Forelimb muscle (tissue), 1 donor: ENCODE measurements at regions not wholly inside any gene's neighbourhood (a gene's known extent, or its start where the extent isn't known, plus 50 kb on each side); places are given as distances from the start of the nearest gene placed in this dataset.

Source experiments
- DNase-seq: peaks from one replicate; pipeline ENCODE4 v3.0.0-alpha.2; 2013; ENCODE audit warnings: low read depth

DNA sequence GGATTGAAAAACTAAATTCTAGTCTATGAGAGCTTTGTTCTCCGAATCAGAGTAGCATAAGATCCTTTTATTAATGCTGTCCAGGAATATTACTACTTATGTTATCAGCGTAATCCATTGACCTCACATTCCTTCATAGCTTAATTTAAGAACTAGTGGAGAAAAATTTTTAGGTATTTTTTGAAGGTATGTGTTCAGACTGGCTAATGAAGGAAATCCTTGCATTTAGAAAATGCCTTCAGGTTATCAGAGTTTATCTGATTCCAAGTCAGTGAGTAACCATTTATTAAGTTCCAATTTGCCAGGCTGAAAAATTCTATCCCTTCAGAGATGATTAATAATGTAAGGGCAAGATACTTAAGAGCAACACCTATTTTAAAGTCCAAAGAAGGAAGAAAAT is 338.2 kb upstream of the B3GALT2 start:
- no peak for DNase-seq

DNA sequence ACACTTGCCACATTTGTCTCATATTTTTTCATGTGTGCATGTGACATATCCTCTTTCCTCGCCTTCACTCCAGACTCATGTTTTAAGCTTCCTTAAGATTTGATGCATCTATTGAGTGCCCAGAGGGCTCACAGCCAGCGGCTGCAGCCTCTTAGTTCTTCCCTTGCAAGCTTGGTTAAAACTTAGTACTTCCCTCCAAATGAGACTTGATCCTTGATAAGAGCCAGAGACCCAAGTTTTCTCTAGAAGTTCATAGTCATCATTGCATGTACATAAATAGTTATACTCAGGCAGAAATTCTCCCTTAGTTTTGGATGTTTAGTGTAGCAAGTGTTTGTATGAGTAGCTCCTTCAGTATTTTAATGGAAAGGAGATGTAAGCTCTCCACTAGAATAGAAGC is 337.6 kb upstream of the B3GALT2 start:
- DNase-seq: no peak

DNA sequence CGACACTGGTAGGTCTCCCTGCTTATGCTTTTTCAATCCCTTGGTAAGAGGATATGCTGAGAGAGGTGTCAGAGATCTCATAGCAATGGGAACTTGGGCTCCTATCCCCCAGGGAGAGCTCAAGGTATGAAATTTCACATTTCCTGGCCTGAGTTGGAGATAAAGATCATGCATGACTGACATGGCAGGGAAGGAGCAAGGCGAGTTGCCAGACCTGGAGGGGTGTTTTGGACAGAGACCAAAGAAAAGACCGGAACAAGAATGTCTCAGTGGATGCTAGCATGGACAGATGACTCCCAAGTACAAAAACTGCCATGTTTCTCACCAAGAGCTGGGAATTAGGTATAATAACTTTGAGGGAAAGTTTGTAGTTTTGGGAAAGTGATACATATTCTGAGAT is 334.1 kb upstream of the B3GALT2 start:
- no peak for DNase-seq

DNA sequence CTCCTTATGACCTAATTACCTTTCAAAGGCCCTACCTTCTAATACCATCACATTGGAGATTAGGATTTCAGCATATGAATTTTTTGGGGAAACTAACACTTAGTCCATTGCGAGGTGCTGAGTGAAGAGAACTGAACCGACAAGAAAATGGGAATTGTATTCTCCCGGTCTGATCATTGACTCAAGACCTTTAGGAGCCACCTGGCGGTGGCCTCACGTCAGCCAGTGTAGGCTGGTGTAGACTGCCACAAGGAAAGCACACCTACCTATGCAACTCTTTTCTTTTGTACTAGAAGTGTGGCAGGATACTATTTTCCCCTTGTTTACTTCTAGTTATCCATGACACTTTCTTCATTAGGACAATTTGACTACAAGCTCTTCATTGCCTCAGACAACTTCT is 333.5 kb upstream of the B3GALT2 start:
- no peak for DNase-seq

DNA sequence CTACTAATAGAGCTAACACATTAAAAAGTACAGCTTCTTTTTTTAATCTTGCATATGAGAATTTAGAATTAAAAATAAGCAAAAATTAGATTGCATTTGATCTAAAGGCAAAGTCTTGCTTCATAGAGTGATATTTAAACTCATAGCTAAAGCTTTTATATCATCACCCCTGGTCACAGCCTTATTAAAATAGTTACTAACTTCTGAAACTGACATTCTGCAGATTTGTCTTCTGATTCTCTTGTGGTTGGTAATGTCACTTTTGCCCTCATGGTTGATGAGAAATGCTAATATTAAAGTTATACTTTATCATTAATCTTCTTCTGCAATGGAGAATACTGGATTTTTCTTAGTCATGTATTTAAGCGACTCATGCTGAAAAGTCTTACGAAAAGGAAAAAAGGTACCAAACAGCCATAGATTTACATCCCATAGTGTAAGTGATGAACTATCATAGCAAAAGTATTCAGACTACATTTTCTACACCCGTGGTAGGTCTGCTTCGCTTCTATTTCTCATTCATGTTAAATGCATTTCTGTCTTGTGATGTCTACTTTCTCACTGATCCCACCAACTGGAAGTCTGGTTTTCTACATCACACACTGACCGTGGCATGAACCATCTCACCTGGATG is 330.5 kb upstream of the B3GALT2 start:
- DNase-seq: no peak

DNA sequence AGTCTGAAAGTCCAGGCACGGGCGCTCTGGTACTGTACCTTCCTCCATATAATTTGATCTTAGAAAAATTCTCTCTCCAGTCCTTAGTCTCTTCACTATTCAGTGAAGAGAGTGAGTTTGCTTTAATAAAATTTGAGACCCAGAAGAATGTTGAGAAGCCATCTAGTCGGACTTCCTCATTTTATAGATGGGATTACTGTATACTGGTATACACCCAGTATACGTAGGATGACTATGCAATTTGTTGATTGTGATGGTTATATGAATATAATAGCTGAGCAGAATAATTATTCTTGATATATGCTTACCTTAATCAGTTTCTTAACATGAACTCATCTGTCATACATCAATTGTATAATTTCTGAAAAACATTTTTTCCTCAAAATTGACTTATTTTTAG is 328.0 kb upstream of the B3GALT2 start:
- DNase-seq: no peak

DNA sequence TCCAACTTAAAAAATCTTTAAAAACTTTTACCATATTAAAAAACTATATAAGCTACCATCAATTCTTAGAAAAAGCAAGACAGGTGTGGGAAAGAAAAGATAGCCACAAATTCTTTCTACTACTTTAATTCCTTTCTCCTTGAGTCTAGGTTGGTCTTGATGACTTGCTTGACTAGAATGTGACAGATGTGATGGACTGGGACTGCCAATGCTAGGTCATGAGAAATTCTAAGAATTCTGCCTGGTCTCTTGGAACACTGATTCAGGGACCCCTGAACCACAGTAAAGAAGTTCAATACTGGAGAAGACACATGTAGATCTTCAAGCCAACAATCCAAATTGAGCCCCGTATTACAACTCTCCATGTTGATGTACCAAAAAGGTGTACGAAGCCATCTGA is 326.6 kb upstream of the B3GALT2 start:
- no peak for DNase-seq

DNA sequence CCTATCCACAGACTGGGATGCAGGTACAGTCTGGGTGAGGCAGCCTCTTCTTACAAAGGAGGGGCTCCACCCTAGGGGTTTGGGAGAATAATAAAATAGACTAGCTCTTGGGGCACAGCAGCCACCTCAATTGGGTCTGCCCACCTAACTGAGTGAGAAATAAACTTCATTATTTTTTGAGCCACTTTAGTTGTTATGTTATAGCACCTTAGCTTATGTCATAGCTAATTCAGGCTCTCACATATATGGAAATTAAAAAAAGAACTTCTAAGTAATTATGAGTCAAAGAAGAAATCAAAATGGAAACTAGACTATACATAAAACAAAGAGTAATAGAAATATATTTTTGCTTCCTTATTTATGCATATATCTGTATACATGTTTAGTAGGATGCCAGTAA is 318.5 kb upstream of the B3GALT2 start:
- DNase-seq: no peak

DNA sequence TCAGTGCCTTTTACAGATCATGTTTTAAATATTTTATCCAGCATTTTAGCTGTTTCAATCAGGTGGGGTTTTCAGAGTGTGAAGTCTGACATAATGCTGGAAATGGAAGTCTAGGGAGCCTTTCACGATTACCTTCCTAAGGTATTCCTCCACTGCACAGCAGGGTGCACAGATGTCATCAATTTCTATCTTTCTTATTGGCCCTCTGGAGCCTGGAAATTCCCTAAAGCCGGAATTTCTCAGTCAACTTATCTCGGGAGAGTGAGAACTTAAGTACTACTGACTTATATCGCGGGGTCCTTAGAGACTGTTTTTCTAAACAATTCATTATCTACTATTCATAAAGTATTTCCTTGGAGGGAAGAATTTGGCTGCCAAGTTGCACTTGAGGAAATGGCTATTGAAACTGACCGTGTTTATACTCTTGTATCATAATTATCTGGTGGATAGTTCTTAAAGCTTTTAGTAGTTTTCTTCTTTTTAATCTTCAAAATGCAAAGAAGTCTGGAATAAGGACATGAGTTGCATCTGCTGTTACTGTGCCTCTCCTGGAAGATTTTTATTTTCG is 311.8 kb upstream of the B3GALT2 start:
- no peak for DNase-seq

DNA sequence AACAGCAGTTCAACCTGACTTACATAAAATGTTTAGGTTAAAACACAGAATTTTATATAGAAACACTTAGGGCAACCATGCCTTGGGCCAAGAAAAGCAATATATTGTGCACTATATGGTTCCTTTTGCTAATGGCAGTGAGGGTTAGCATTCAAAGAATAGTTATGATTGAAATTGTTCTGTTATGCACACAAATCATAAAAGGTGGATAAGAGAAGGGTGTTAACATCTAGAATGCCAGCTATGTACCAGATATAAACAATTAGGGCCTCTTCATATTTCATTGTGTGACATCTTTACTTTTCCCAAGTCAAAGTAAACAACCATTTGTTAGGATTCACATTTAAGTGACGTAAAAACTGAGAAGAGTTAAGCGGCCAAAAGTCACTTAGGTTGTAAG is 308.0 kb upstream of the B3GALT2 start:
- no peak for DNase-seq

DNA sequence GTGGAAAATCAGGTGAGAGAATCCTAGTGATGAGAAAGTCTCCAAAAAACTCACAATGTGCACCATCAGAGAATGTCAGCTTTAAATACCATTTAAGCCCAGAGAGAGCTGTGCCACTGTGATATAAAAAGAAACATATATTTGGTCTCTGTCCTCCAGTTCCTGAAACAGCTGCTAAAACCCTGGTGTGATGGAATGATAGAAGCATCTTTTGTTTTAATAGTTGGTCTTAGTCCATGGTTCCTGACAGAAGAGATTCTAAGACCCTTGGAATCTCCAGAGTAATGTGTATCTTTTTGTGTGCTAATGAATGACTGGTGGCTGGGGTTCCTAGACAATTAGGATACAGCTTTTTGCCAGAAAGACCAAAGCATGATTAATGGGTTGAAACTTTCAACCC is 302.8 kb upstream of the B3GALT2 start:
- no peak for DNase-seq

DNA sequence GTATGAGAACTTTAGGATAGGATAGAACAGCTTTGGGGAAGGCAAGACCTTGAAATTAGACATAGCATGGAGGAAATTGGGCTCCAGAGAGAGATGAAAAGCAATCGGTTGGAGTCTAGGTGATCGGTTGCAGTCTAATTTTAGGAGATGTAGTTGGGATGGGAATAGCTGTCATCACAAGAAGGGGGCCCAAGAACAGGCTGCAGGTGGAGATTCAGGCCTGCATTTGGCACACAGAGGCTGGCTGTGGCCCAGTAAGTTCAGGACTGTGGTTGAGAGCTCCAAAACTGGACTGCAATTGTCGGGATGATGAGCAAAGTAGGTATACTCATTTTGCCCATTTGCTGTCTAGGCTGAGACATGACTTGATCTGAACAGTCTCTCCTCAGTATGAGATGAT is 301.3 kb upstream of the B3GALT2 start:
- DNase-seq: no peak

DNA sequence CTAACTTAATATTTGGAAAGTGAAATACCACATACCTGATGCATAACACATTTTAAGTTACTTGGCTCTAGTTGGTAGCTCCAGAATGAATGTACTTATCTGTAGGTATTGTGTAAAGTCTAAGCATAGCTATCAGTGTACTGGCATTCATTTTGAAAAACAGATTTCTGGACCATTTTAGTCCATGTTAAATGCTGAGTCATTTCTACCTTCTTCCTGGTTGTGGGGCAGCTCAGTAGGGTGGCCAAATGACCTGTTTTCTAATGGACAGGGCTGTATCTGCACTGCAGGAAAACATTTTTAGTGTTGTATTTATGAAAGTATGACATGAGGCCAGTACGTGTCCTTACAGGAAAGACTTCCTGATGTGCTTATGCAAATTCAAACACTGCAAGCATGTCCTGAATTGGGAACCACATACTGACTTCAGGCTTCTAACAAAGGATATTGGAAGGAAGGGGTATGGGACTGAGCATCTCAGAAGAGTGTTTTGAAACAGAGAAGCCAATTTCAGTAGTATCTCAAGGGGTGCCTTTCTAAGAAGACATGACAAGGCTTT is 300.3 kb upstream of the B3GALT2 start:
- no peak for DNase-seq

DNA sequence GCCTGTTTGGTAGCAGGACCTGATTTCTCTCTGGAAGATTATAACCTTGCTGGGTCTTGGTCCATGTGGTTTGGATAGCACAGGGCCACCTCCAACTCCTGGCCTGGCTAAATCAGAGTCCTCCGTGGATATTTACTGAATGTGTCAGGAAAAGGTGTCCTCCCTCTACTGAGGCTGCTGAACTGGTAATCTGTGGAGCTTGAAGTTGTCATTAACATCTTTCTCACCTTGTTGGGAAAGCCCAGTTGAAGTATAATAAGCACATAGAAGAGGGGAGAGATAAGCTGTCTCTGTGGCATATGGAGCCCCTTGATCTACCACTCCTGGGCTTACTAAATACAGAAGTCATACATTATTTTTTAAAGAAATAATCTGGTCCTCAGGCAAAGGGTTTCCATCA is 294.3 kb upstream of the B3GALT2 start:
- DNase-seq: no peak

DNA sequence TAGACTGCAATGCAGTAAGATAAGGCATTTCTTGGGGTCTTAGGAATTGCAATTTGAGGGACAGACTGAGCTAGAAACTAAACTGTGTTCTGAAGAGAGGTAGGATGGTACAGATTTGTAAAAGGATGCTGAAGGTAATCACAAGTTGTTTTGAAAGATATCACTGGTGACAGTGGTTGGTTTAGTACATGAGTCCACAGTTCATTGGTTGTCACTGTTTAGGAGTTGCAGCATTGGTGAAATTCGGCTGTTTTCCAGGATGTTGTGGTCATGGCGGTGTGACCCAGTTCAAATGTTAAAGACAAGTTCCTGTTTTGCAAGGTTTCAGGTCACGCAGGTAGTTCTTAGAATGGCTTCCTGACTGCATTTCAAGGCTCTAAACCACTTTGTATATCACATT is 292.8 kb upstream of the B3GALT2 start:
- no peak for DNase-seq

DNA sequence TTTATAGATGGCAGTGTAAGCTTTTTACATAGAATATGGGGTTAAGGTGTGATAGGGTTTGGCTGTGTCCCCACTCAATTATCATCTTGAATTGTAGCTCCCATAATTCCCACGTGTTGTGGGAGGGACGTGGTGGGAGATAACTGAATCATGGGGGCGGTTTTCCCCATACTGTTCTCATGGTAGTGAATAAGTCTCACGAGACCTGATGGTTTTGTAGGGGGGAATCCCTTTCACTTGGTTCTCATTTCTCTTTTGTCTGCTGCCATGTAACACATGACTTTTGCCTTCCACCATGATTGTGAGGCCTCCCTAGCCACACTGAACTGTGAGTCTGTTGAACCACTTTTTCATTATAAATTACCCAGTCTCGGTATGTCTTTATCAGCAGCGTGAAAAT is 290.3 kb upstream of the B3GALT2 start:
- DNase-seq: no peak

DNA sequence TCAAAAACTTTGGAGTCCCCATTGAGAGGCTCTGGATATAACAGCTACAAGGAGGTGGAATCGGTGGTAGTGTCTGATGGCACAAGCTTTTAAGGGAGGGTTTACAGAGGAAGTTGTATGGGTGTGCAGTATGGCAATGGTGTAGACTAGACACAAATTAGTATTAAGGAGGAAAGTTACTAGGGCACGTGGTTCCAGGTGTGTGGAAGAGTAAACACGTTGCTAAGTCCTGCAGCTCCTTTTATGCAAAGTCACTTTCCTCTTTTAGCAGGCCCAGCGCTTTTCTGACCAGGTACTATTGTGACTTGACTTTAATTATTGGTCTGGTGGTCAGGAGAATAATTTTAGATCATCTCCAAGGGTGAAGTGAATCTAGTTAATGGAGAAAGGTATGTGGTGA is 287.5 kb upstream of the B3GALT2 start:
- DNase-seq: no peak

DNA sequence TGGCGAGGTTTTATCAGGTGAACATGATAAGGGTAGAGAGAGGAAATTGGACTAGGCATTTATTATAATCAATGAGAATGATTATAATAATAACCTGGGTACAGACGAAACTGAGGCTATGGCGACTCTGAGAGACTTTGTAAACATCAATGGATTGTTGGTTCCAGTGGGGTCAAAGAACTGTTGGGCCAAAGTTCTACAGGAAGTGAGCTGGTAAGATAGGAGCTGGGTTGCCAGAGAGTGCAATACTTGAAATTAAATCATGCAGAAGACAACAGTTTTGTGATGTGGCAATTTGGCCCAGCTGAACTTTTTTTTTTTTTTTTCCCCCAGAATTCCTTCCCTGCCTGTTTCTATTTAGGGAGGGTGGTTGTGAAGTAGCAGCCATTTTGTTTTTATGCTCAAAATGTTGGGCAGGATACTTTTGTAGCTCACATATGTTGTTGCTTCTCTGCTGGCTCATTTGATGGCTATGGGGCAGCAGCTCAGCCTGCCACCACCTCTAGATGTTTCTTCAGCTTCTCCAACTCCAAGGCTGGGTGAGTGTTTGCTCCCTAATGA is 286.5 kb upstream of the B3GALT2 start:
- no peak for DNase-seq

DNA sequence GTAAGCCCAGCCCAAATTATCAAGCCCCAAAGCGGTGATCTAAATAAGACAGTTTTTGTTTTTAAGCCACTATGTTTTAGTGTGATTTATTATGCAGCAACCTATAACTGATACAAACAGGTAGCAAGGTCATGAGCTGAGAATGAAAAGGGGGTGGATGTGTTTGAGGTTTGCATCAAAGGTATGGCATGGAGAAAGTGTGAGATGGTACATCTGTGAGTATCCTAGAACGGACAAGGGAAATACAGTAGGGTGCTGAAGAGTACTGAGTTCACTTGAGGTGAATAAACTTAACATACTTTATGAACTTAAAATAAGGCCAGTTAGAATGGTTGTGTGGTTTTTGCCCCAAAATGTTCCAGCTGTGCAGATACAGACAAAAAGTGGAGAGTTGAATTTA is 286.0 kb upstream of the B3GALT2 start:
- DNase-seq: no peak

DNA sequence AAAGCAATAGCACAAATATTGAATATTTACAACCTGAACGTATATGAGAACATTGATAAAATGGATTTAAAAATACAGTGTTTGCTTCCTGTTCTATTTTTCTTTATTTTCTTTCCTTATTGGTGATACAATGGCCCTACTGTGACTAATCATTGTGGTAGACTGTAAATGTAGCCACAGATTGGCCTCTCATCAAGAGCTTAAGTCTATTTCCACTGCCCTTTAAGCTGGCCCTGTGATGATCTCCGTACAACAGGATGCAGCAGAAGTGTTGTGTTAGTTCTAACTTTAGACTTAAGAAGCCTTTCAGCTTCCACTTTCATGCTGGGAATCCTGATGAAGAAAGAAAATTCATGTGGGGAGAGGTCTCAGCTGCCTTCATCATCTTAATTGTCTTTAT is 285.6 kb upstream of the B3GALT2 start:
- no peak for DNase-seq

DNA sequence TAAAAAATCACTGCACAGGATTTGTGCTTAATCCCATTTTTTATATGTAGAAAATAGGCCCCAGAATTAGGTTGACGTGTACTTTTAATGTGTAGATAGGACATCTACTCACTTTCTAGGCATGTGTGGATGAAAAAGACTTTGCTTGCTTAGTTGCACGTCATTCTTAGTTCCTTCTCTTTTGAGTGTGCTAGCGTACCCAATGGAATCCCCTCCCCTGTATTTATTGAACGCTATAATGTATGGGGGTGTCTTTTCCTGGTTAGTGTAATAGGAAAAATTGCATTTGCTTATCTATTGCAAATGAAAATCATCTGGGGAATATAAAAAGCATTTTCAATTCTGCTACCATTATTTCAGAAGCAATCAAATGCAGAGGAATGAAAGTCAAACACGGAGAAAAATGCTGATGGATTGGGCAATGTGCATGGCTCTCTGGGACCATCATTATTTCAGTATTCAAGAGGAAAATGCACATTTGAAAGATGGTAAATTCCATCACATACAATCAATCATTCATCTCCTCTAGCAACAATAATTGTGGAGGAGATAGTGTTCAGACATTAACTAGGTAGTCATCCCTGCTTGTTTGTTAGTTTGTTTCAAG is 277.0 kb upstream of the B3GALT2 start:
- no peak for DNase-seq

DNA sequence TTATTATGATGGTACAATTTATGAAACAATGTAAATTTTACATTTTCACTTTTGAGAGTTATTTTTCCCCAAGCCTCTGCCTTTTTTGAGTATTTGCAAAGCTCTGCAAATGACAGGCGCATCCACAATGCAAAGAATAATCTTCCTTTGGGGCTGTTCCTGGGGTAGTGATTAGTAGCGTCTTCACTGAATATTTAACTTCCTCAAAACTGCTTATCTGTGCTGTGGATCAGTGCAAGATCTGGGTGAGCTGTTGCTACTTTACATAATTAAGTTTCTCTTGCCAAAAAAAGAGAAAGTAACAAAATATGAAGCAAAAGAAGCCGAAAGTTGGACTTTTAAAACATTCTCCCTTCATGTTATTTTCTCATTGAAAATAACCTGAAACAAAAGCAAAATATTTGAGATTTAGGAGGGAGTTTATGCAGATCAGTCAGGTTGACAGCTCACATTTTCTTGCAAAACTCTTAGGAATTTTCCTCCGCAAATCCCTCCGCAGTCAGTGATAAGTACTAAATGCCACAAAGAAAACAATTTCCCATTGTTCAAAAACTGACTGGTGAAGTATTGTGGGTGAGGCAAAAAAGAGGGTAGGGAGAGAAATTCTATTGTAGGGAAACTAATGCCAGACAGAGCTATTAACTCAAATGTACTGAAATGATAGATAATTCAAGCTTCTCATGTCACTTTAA is 276.4 kb upstream of the B3GALT2 start:
- DNase-seq: no peak

DNA sequence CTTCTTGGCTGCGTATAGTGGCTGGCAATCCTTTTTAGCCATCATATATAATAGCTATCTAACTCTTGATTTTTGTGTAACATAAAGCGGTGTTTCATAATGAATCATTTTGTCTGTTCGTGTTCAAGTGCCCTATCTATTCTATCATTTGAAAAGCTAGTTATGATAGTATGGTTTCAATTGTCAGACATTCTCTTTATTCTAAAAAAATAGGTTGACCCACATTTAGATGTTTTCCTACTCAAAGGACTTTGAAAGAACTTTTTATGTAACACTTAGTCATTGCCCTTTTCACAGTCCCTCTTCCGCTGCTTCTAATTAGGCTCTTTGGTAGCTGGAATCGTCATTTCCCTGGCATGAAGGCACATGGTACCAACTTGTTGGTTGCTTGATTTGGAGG is 272.2 kb upstream of the B3GALT2 start:
- no peak for DNase-seq
